HG02610 (cell line): ENCODE measurements at regions not wholly inside any gene's neighbourhood (a gene's known extent, or its start where the extent isn't known, plus 50 kb on each side); places are given as distances from the start of the nearest gene placed in this dataset.

ENCODE experiments used
- ATAC-seq: cut with Tn5 transposase; IDR thresholded peaks from one replicate; pipeline ENCODE4 v1.9.1; 2021; ENCODE audit warnings: mild to moderate bottlenecking, moderate library complexity; ENCODE audit not compliant: unreplicated experiment

DNA sequence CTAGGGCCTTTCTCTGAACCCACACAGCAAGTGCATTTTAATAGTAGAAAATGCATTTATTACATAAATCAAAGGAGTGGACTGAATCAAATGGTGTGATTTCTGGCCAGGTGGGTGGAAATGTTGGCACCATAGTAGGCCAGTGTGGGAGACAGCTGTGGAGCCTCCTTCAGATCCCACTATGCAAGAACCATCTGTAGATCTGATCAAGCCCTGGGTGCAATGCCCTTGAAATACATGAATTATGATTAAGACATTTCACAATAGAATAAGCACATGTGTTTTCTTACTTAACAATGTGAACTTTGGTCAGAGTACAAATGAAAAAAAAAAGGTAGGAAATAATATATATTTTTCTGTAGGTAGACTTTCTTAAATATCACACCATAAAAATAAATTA, 204.3 kb downstream of the PCDH7 start:
- ATAC-seq: no peak

DNA sequence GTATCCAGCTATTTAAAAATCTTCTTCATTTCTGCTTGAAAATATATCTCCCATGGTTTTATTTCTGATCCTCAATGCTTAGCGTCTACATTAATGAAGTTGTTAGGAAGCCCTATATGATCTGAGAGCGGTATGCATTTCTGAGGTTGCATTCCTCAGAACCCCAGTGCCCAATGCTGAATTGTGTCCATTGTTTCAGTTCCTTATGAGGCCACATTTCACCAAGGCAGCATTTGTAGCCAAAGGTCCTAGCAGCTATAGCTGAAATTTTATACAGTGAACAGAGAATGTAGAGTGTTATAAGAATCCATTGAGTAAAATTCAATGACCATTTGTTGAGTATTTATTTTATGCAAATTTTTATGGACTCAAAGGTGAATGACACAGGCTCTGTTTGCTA, 209.5 kb downstream of the PCDH7 start:
- ATAC-seq: no peak

DNA sequence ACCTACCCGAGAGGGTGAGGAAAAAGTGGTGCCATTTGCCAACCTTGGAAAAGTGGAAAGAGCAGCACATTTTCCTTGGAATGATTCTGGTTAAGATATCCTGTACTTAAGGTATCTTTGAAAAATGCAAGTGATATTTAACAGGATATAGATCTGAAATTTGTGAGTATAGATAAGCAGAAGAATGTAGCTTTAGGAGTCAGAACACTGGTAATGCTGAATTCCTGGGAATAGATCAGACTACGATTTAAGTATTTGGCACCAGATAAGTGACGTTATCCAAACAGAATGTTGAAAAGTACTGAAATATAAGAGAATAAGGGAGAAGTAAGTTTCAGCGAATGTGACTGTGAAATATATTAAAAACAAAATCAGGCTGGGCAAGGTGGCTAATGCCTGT, 210.1 kb downstream of the PCDH7 start:
- ATAC-seq: no peak

DNA sequence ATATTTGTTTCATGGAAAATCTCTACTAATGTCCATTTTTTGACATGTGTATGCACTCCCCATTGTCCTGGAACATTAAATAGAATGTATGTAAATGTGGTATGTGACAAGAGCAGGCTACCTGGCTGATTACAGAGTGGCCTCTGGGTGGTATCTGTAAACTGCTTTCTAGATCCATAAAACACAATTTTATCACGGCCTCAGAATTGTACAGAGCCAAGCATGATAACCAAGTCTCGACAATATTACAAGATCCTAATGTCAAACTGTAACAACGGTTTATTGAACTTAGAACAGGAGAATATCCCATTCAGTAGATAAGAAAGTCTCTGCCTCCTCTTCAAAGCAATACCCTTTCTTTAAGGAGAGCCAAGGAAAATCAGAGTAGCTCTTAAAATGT, 212.4 kb downstream of the PCDH7 start:
- ATAC-seq: no peak

DNA sequence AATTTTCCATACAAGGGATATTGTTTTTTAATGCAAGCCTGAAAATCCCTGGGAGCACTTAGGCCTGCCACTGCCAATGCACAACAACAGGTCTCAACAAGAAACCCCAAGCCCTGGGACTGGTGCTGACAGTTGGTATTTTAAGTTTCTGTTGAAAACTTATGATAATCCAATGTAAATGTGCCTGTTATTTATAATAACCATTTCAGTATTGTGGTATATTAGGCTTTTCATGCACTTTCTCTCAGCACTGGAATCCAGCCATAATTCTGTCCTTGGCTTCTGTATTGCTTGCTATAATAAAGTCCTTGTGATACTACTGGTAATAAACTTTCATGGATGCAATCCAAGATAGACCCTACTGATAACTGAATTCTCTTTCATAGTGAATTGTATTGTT, 218.9 kb downstream of the PCDH7 start:
- no peak for ATAC-seq

DNA sequence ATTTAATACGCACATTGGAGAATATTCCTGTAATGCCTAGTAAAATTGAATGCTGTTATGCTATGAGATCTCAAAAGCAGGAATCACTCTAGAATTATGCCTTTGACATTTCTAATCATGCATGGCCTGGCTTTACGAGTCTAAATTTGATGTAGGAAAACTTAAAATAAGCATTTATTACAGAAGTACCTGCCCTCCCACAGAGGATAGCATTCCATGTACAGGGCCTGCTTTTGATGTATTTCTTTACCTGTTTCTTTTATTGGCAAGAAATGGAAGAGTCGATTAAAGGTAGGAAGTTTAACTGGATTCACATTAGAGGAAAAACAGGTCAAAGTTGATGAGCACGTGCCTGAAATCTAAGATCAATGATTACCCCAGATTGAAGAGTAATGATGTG, 219.5 kb downstream of the PCDH7 start:
- ATAC-seq: no peak

DNA sequence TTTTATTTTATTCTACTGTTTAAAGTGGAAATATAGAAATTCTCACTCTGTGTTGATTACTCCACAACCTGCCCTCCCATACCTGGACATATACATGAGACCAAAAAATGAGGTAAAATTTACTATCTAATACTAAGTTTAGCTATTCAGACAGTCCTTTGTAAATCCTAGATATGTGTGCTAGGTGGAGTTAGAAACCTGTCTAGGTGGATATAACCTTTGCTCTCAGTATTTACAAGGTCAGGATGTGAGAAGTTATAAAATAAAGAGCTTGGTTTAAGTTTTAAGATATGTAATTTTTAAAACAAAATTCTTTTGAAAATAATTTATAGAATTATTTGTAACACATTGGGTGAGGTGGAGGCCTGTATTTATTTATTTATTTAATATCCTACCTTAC, 221.5 kb downstream of the PCDH7 start:
- ATAC-seq: no peak

DNA sequence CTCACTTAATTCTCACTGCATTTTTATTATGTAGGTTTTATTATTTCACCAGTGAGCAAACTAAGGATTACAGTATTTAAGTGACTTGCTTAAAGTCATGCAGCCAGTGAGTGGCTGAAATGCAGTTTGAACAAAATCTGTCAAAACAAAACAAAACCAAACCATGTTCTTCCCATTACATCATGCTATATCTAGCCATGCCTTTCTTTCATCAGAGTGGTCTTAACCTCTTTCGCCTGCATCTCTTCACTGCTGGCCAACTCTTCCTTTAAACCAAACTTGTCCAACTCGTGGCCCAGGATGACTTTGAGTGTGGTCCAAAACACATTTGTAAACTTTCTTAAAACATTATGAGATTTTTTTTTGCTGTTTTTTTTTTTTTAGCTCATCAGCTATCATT, 223.2 kb downstream of the PCDH7 start:
- no peak for ATAC-seq

DNA sequence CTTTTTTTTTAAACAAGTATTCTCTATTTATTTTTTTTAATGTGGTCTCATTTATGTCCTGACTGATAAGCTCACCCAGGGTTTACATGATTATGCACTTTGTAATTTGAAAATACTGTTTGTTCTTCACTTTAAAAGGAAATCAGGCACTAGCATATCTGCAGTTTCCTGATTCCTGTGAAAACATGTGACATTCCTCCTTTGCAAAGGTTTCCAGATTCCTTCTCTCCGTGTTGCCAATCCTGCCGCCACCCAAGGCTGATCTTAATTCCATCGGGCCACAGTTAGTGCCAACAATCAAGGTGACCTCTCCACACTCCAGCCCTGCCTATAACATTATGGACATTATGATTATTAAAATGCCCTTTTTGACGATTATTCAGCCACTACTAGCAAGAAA, 225.4 kb downstream of the PCDH7 start:
- ATAC-seq: no peak

DNA sequence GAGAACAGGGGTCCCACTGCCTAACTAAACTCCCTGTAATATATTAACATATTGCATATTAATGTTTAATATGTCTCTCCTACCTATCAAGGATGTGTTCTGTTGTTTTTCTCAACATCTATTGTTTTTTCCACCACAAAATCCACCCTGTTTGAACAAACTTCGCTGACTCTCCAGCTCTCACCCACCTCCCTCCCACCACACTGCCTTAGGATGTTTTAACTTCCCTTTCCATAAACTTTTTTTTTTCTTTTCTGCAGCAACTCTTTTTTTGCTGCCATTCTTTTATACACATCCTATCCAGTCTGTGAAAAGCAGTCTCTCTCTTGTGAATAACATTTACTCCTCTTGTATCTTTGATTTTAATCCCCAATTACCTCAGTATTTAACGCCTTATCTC, 226.1 kb downstream of the PCDH7 start:
- ATAC-seq: no peak

DNA sequence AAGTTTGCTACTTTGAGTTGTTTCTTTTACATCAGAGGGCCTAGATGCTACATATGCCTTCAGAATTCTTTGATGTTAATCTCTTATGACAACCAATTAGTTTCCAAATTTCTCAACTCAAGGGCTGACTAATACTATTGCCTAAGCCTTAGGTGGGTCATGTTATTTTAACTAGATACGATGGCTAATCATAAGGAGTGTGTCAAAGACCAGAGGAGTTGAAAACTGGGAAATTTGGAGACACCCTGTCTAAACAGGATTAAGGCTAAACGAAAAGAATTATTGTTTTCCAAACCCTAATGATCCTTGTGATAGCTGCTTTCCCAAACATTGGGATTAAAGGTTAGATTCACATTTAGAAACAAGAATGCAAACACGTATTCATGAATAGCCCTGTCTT, 228.5 kb downstream of the PCDH7 start:
- no peak for ATAC-seq

DNA sequence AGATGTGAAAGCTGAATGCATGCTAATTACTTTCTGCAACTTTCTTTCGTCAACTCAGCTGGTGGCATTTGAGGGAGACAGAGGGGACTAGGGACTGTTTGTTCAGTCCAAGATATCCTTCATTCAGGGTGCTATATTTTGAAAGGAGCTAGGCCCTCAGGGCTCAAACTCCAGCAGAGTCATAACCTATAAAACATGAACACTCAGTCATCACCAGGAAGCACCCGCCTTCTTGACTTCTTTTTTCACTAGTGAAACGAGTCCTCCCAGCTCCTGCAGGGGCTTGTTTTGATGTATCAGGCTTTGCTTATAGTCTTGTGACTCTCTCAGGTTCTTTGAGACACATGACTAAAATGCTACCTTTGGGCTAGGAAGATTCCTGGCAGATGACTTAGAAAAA, 230.6 kb downstream of the PCDH7 start:
- no peak for ATAC-seq

DNA sequence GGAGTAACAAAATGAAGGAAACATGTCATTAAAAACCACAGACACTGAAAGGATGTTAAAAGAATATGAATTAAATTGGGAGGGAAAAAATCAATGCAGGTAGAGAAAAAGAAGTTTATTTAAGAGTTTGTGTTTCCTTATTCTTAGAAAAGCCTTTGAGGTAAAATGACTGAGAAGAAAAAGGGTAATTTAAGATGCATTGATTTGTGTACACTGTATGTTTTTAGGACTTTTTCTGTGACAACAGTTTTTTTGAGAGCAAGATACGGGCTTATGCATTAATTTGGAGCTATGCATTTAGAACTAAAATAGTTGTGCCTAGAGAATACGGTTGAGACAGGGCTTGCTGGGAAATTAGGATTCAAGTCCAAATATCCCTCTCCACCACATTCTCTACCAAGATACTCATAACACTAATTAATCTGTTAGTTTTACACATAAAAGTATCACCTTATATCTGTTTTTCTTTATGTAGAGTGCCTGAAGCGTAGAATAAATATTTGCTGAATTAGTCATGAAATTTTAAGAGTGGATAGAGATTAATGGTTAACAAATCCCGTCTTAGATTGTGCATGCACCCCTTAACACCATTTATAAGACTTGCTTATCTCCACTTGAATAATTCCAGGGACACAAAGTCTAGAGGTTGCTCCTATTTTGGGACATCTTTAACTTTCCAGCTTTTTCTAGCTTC, 232.5 kb downstream of the PCDH7 start:
- no peak for ATAC-seq

DNA sequence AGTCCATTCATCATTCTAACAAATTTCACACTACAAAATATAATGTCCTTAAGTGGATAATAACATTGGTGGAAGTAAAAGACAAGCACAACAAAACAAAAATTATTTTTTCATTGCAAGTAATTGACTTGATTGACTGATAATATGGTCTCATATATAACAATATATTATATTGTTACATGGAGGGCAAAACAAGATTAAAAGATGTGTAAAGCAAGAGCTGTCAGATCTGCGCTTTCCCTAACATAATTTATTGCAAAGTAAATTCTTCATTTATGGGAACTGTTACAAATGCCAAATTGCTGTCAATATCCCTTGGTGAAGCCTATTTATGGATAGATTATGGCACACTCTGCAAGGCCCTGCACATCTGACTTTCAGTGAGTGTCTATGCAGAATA, 233.6 kb downstream of the PCDH7 start:
- ATAC-seq: no peak

DNA sequence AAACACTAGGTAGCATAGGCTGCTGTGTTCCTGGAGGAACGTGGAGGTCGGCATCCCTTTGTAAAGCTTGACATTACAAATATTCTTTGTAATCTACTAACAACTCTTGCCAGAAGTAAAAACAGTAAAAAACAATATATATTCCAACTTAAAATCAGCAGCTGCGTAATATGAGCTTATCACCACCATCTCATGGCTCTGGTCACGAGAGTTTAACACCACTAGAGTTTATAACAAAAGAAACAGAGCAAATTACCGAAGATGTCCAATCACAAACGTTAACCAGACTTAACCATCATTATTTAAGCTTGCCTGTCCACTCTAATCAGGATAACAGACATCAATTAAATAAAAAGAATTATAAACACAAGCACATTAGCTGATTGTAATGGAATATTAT, 236.7 kb downstream of the PCDH7 start:
- ATAC-seq: no peak

DNA sequence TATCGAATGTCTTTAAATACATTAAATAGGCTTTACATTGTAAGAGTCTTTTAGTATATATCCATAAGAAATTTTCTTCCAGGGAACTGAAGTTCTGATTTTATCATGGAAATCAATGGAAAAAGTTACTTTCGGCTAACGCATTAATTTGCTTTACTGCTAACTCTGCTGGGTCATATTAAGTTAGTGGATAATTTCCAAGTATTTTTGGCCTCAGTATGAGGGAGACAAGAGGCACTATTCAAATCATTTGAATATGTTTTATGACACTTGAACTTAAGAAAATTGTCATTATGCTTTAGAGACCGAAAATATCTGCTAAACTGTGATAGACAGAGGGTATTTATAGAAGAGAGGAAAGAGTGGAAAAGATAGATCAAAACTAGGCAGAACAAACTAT, 237.5 kb downstream of the PCDH7 start:
- ATAC-seq: no peak

DNA sequence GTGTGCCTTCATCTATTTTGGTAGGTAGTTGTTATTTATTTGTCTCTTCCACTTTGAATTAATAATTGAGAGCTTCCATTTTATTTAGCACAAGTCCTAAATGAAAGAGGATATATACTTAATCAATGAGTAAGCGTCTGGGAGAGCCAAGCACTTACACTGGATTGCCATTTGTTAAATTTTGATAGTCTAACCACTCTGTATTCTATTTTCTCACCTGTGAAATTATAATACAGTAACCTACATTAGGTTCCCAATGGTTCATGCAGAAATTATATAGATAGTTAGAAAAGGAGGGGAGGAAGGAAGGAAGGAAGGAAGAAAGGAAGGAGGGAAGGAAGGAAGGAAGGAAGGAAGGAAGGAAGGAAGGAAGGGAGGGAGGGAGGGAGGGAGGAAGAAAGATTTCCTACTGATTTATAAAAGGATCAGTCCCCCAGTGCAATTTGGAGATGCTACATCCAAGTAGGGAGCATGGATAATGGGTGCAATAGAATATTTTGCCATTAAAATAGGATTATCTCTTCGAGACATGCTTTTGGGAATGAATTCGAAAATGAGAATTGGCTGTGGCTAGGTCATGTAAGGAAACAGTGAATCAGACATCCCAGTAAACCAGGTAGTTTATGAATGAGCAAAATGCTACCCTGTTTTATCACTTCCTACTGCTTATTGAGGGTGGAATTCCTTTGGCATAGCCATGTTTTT, 239.8 kb downstream of the PCDH7 start:
- no peak for ATAC-seq

DNA sequence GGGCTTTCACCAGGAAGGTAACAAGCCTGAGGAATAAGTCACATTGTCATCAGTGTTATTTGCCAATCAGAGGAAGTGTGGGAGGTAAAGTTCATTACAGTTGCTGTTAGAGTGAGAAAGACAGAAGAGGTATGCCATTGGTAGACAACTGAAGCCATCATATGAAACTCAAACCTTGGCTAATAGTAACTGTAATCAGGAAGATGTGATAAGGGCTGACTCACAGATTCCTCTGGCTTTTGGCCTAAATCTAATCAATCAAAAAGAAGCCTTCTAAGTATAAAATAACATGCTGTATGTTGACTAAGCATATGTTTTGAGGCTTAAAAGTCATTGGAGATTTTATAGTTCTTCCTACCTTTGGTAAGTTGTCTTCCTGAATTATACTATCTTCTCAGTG, 242.8 kb downstream of the PCDH7 start:
- no peak for ATAC-seq

DNA sequence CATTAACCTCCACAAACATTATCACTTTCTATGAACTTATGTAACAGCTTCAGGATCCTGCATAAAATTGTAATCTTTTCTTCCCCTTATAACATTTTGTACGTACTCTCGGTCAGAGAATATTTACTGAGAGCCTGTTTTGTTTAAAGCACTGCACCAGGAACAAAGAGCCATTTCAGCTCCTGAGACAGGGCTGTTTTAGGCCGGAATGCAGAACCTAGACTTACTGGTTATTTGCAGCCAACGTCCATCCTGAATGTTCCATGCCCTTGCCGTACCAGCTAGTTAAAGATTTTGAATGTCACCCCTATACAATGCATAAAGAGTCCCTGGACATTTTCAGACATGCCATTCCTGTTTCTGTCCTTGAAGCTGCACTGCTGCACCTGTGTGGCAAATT, 248.8 kb downstream of the PCDH7 start:
- no peak for ATAC-seq

DNA sequence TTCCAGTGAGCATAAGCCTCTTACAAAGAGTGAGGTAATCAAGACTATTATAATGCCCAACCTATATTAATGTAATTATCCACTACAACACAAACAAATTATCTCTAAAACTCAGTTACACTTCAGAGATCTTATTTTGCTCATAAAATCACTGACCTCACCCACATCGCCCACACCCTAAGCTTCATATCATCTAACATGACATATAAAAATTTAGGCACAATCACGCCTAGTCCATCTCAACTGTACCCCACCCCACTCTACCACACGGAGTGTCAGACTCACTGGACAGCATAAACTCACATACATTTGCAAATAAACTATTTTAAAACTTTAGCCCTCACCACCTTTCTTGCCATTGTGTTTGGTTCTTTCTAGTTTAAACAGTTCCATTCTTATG, 252.4 kb downstream of the PCDH7 start:
- no peak for ATAC-seq

DNA sequence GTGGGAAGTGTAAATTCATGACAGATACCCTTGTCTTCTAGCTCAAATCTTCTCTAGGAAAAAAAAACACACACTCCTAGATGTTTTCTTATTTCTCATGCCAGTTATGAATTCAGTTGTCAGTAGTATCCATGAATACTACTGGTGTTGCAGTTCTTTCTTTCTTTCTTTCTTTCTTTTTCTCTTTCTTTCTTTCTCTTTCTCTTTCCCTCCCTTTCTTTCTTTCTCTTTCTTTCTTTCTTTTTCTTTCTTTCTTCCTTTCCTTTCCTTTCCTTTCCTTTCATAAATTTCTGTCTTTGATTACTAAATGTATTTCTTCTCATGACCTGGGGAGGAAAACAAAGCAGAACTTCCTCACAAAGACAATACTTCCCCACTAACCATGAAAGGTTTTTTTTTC, 253.8 kb downstream of the PCDH7 start:
- ATAC-seq: no peak

DNA sequence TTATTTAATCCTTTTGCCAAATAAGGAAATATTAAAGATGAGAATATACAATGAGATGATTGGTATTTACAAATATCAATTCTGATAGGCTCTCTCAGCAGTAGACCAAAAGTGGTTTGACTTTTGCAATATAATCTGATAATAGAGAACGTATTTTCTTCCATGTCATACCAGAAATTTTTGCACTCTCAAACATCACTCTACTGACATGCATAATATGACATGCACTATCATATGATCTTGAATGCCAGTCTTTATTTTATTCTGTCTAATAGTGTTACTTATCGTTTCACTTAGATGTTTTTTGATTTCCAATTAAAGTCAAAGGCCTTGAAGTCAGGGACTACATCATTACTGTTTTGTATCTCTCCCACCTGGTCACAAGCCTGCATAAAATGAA, 259.2 kb downstream of the PCDH7 start:
- no peak for ATAC-seq

DNA sequence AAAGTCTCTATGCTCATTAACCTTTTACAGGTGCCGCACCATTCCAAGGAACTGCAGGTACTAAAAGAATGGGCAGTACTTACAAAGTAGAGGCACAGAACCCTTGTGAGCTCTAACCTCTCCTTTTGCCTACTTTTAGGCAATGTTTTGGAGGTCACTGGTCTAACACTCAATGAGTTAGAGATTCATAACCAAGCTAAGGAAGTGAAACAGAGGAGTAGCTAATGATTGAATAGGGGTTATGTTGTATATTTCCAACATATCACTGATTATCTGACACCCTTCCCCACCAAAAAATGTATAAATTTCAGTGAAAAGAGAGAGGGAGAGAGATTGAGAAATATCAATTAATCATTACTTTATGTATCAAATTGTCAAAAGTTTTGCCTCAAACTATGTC, 269.3 kb downstream of the PCDH7 start:
- no peak for ATAC-seq
